SK-N-SH (cell line): ENCODE measurements at regions not wholly inside any gene's neighbourhood (a gene's known extent, or its start where the extent isn't known, plus 50 kb on each side); places are given as distances from the start of the nearest gene placed in this dataset.

Source experiments
- MEF2A ChIP-seq: IDR thresholded peaks from 2 replicates; pipeline ENCODE4 v1.4.0; 2012; ENCODE audit warnings: low read depth, borderline replicate concordance
- RCOR1 ChIP-seq: fragments of 150-350 bp; IDR thresholded peaks from 2 replicates; pipeline ENCODE4 v1.6.1; 2017; ENCODE audit warnings: antibody characterized with exemption, low read length
- YY1 ChIP-seq: IDR thresholded peaks from 2 replicates; pipeline ENCODE4 v1.4.0; 2012; ENCODE audit warnings: low read depth, mild to moderate bottlenecking
- ZBTB33 ChIP-seq: IDR thresholded peaks from 2 replicates; pipeline ENCODE4 v1.4.0; 2012; ENCODE audit warnings: low read depth, borderline replicate concordance
- TF ChIP-seq, protein P1 (sequence below): fragments of 200-600 bp; sonication (generic); IDR thresholded peaks from 2 replicates; pipeline ENCODE4 v1.6.1; 2017; ENCODE audit warnings: antibody characterized with exemption, mild to moderate bottlenecking, moderate library complexity
- TF ChIP-seq, protein P2 (sequence below): IDR thresholded peaks from 2 replicates; pipeline ENCODE4 v1.6.1; 2012; ENCODE audit warnings: mild to moderate bottlenecking, low read depth, low read length, moderate library complexity

GRCh38 chr5:174583071-174583470 lies 141.3 kb upstream of the MSX2 start:
- TF ChIP-seq ZBTB33 (no peak), YY1 (no peak), MEF2A (no peak), RCOR1 (no peak)
- TF ChIP-seq, protein P1, sequence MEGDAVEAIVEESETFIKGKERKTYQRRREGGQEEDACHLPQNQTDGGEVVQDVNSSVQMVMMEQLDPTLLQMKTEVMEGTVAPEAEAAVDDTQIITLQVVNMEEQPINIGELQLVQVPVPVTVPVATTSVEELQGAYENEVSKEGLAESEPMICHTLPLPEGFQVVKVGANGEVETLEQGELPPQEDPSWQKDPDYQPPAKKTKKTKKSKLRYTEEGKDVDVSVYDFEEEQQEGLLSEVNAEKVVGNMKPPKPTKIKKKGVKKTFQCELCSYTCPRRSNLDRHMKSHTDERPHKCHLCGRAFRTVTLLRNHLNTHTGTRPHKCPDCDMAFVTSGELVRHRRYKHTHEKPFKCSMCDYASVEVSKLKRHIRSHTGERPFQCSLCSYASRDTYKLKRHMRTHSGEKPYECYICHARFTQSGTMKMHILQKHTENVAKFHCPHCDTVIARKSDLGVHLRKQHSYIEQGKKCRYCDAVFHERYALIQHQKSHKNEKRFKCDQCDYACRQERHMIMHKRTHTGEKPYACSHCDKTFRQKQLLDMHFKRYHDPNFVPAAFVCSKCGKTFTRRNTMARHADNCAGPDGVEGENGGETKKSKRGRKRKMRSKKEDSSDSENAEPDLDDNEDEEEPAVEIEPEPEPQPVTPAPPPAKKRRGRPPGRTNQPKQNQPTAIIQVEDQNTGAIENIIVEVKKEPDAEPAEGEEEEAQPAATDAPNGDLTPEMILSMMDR, result no peak
- TF ChIP-seq, protein P2, sequence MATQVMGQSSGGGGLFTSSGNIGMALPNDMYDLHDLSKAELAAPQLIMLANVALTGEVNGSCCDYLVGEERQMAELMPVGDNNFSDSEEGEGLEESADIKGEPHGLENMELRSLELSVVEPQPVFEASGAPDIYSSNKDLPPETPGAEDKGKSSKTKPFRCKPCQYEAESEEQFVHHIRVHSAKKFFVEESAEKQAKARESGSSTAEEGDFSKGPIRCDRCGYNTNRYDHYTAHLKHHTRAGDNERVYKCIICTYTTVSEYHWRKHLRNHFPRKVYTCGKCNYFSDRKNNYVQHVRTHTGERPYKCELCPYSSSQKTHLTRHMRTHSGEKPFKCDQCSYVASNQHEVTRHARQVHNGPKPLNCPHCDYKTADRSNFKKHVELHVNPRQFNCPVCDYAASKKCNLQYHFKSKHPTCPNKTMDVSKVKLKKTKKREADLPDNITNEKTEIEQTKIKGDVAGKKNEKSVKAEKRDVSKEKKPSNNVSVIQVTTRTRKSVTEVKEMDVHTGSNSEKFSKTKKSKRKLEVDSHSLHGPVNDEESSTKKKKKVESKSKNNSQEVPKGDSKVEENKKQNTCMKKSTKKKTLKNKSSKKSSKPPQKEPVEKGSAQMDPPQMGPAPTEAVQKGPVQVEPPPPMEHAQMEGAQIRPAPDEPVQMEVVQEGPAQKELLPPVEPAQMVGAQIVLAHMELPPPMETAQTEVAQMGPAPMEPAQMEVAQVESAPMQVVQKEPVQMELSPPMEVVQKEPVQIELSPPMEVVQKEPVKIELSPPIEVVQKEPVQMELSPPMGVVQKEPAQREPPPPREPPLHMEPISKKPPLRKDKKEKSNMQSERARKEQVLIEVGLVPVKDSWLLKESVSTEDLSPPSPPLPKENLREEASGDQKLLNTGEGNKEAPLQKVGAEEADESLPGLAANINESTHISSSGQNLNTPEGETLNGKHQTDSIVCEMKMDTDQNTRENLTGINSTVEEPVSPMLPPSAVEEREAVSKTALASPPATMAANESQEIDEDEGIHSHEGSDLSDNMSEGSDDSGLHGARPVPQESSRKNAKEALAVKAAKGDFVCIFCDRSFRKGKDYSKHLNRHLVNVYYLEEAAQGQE, result no peak
